NB4 (cell line): ENCODE measurements at regions not wholly inside any gene's neighbourhood (a gene's known extent, or its start where the extent isn't known, plus 50 kb on each side); places are given as distances from the start of the nearest gene placed in this dataset.

Experiments
- MYC ChIP-seq: IDR thresholded peaks from 2 replicates; pipeline ENCODE4 v1.6.1; 2011; ENCODE audit warnings: low read depth, low read length
- POLR2A ChIP-seq: IDR thresholded peaks from 2 replicates; pipeline ENCODE4 v1.6.1; 2011; ENCODE audit warnings: mild to moderate bottlenecking; ENCODE audit not compliant: insufficient read length; ENCODE audit errors: extremely low read depth
- TF ChIP-seq, protein P1 (sequence below): IDR thresholded peaks from one replicate; pipeline ENCODE4 v1.5.1; 2012; ENCODE audit warnings: low read depth, low read length

- TF ChIP-seq POLR2A, result no peak
- TF ChIP-seq, protein P1, sequence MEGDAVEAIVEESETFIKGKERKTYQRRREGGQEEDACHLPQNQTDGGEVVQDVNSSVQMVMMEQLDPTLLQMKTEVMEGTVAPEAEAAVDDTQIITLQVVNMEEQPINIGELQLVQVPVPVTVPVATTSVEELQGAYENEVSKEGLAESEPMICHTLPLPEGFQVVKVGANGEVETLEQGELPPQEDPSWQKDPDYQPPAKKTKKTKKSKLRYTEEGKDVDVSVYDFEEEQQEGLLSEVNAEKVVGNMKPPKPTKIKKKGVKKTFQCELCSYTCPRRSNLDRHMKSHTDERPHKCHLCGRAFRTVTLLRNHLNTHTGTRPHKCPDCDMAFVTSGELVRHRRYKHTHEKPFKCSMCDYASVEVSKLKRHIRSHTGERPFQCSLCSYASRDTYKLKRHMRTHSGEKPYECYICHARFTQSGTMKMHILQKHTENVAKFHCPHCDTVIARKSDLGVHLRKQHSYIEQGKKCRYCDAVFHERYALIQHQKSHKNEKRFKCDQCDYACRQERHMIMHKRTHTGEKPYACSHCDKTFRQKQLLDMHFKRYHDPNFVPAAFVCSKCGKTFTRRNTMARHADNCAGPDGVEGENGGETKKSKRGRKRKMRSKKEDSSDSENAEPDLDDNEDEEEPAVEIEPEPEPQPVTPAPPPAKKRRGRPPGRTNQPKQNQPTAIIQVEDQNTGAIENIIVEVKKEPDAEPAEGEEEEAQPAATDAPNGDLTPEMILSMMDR, result no peak
- TF ChIP-seq MYC, result no peak
Measured at GRCh38 chr17:71399649-71400048, 721.2 kb upstream of the SOX9 start.
